ENCODE measurements at regions not wholly inside any gene's neighbourhood (a gene's known extent, or its start where the extent isn't known, plus 50 kb on each side); places are given as distances from the start of the nearest gene placed in this dataset.

- Histone ChIP-seq H3K4me3 (ENCODE audit: low read length) (no peak overlapping the region), H2AFZ (ENCODE audit: low read depth, low read length) (no peak overlapping the region), H4K20me1 (ENCODE audit: insufficient read depth) (no peaks in the 10 kb centered on the region), H3K36me3 (ENCODE audit: insufficient read depth, low read length) (no peaks in the 10 kb centered on the region), H3F3A (ENCODE audit: insufficient read depth, low read length, poor library complexity, severe bottlenecking) (no peaks in the 10 kb centered on the region), H3K4me2 (ENCODE audit: low read length) (no peak overlapping the region), H3K9ac (ENCODE audit: low read length) (no peak overlapping the region), H3K27ac (ENCODE audit: low read length) (no peak overlapping the region), H3K27me3 (ENCODE audit: insufficient read depth, low read depth, low read length) (no peaks in the 10 kb centered on the region), H3K9me3 (ENCODE audit: low read length) (no peaks in the 10 kb centered on the region), H3K9me2 (ENCODE audit: insufficient read depth, low read length) (no peaks in the 10 kb centered on the region), H3K79me2 (replicated peaks; ENCODE audit: insufficient read depth, low read length) (no peaks in the 10 kb centered on the region)
- TF ChIP-seq SMC3 (conservative IDR thresholded peaks at IDR 0.05; ENCODE audit: poor library complexity) (no peak), EP300 (conservative IDR thresholded peaks at IDR 0.05; ENCODE audit: poor library complexity, severe bottlenecking) (no peak), MXI1 (conservative IDR thresholded peaks at IDR 0.05; ENCODE audit: poor library complexity, severe bottlenecking) (no peak), EZH2 (IDR thresholded peaks at IDR 0.05; ENCODE audit: borderline replicate concordance, insufficient read depth, low read length, poor library complexity, severe bottlenecking) (no peak), RAD21 (conservative IDR thresholded peaks at IDR 0.05) (no peak), CTCF (IDR thresholded peaks at IDR 0.05; ENCODE audit: poor library complexity, severe bottlenecking) (no peak), TAF1 (IDR thresholded peaks at IDR 0.05; ENCODE audit: low read depth) (no peak), POLR2AphosphoS5 (IDR thresholded peaks at IDR 0.05) (no peak), REST (IDR thresholded peaks at IDR 0.05; ENCODE audit: borderline replicate concordance) (no peak)
Observed at GRCh38 chr13:81283561-81283960, 942.6 kb upstream of the SPRY2 start.

- no peak overlapping the region for H2AFZ ChIP-seq (ENCODE audit: low read depth, low read length)
- H3K27ac ChIP-seq (ENCODE audit: low read length) = no peak overlapping the region
- H3K4me3 ChIP-seq (ENCODE audit: low read length) = no peak overlapping the region
- H3K36me3 ChIP-seq (ENCODE audit: insufficient read depth, low read length) = no peaks in the 10 kb centered on the region
- no peaks in the 10 kb centered on the region for H3K27me3 ChIP-seq (ENCODE audit: insufficient read depth, low read depth, low read length)
- no peaks in the 10 kb centered on the region for H3F3A ChIP-seq (ENCODE audit: insufficient read depth, low read length, poor library complexity, severe bottlenecking)
- no peaks in the 10 kb centered on the region for H3K9me2 ChIP-seq (ENCODE audit: insufficient read depth, low read length)
- no peak for TF ChIP-seq REST (IDR thresholded peaks at IDR 0.05; ENCODE audit: borderline replicate concordance)
- no peak for TF ChIP-seq TAF1 (IDR thresholded peaks at IDR 0.05; ENCODE audit: low read depth)
- no peak for TF ChIP-seq CTCF (IDR thresholded peaks at IDR 0.05; ENCODE audit: poor library complexity, severe bottlenecking)
- no peak for TF ChIP-seq EZH2 (IDR thresholded peaks at IDR 0.05; ENCODE audit: borderline replicate concordance, insufficient read depth, low read length, poor library complexity, severe bottlenecking)
- no peak for TF ChIP-seq EP300 (conservative IDR thresholded peaks at IDR 0.05; ENCODE audit: poor library complexity, severe bottlenecking)
- H3K79me2 ChIP-seq (replicated peaks; ENCODE audit: insufficient read depth, low read length) = no peaks in the 10 kb centered on the region
- no peak overlapping the region for H3K4me2 ChIP-seq (ENCODE audit: low read length)
- H4K20me1 ChIP-seq (ENCODE audit: insufficient read depth) = no peaks in the 10 kb centered on the region
- no peaks in the 10 kb centered on the region for H3K9me3 ChIP-seq (ENCODE audit: low read length)
- H3K9ac ChIP-seq (ENCODE audit: low read length) = no peak overlapping the region
Observed at GRCh38 chr13:81283062-81283461, 942.1 kb upstream of the SPRY2 start.
